NB4 (cell line): ENCODE measurements at regions not wholly inside any gene's neighbourhood (a gene's known extent, or its start where the extent isn't known, plus 50 kb on each side); places are given as distances from the start of the nearest gene placed in this dataset.
"Not testable (repeated sequence)": the region's sequence is repeated elsewhere in the genome, so short reads cannot be mapped to it uniquely, and the experiment has no call there.

ENCODE experiments used
- DNase-seq: peaks from one replicate; pipeline ENCODE4 v3.0.0; 2010; ENCODE audit warnings: low read depth
- H3K4me3 ChIP-seq: one replicate; pipeline ENCODE4 v1.5.1; 2011; ENCODE audit warnings: mild to moderate bottlenecking, low read depth, low read length, moderate library complexity
- CTCF ChIP-seq: IDR thresholded peaks from one replicate; pipeline ENCODE4 v1.5.1; 2012; ENCODE audit warnings: low read depth, low read length
- MAX ChIP-seq: IDR thresholded peaks from 2 replicates; pipeline ENCODE4 v1.6.1; 2011; ENCODE audit warnings: low read depth, low read length
- MYC ChIP-seq: IDR thresholded peaks from 2 replicates; pipeline ENCODE4 v1.6.1; 2011; ENCODE audit warnings: low read depth, low read length
- POLR2A ChIP-seq: IDR thresholded peaks from 2 replicates; pipeline ENCODE4 v1.6.1; 2011; ENCODE audit warnings: mild to moderate bottlenecking; ENCODE audit not compliant: insufficient read length; ENCODE audit errors: extremely low read depth

GRCh38 chr6:144951730-144952437 lies 666.7 kb downstream of the UTRN start:
- no peak overlapping the region for H3K4me3 ChIP-seq
- TF ChIP-seq CTCF (no peak), POLR2A (no peak), MYC (no peak), MAX (no peak)
- DNase-seq, result no peak

- no peak overlapping the region for H3K4me3 ChIP-seq
- no peak for DNase-seq
- no peak for TF ChIP-seq POLR2A
- no peak for TF ChIP-seq CTCF
- TF ChIP-seq MYC, result no peak
- TF ChIP-seq MAX, result no peak
Observed at GRCh38 chr6:144952456-144953240, 667.5 kb downstream of the UTRN start.

GRCh38 chr6:144953552-144954240 lies 668.6 kb downstream of the UTRN start:
- no peak overlapping the region for H3K4me3 ChIP-seq
- no peak for DNase-seq
- TF ChIP-seq POLR2A (no peak), MAX (no peak), MYC (no peak), CTCF (no peak)

- no peak overlapping the region for H3K4me3 ChIP-seq
- no peak for TF ChIP-seq MAX
- DNase-seq, result no peak
Observed at GRCh38 chr6:144954241-144954556, 669.1 kb downstream of the UTRN start.

- TF ChIP-seq MYC (no peak), CTCF (no peak), POLR2A (no peak), MAX (no peak)
- no peak overlapping the region for H3K4me3 ChIP-seq
- DNase-seq, result no peak
Observed at GRCh38 chr6:144955392-144955791, 670.3 kb downstream of the UTRN start.

GRCh38 chr6:144955859-144956258 lies 670.7 kb downstream of the UTRN start:
- H3K4me3 ChIP-seq, result no peak overlapping the region
- TF ChIP-seq MAX (no peak), CTCF (no peak), MYC (no peak), POLR2A (no peak)
- DNase-seq, result no peak

GRCh38 chr6:144956697-144957096 lies 671.6 kb downstream of the UTRN start:
- not testable (repeated sequence) for H3K4me3 ChIP-seq, DNase-seq
